ENCODE measurements at regions not wholly inside any gene's neighbourhood (a gene's known extent, or its start where the extent isn't known, plus 50 kb on each side); places are given as distances from the start of the nearest gene placed in this dataset.

GRCh38 chr10:116000151-116000842 lies 272.7 kb downstream of the GFRA1 start:
- Histone ChIP-seq H3K4me1 (peaks cover 0 to 12% (median 5%) of the 10 kb centered on the region in 4 donors), H3K36me3 (no peaks in the 10 kb centered on the region), H3K9me3 (peaks cover 0 to 5% (median 2%) of the 10 kb centered on the region in 4 donors), H3K4me3 (no peak overlapping the region), H3K27ac (no peak overlapping the region), H3K27me3 (no peaks in the 10 kb centered on the region)
- 55 to 77% (median 57%) methylated on average over 12 of the region's 12 CpGs for WGBS, 5 donors
- DNase-seq = no peak
- intact Hi-C loops (cut with DNase I; ENCODE audit: low total_unique reads) = no loop called here
- TF ChIP-seq POLR2A (IDR thresholded peaks at IDR 0.05) = no peak
- no peak for TF ChIP-seq CTCF (IDR thresholded peaks at IDR 0.05)
- TF ChIP-seq EP300 (IDR thresholded peaks at IDR 0.05) = no peak
- TF ChIP-seq POLR2AphosphoS5 (IDR thresholded peaks at IDR 0.05) = no peak
